NT2/D1 (cell line): ENCODE measurements at regions not wholly inside any gene's neighbourhood (a gene's known extent, or its start where the extent isn't known, plus 50 kb on each side); places are given as distances from the start of the nearest gene placed in this dataset.

Experiments
- SUZ12 ChIP-seq: IDR thresholded peaks from 2 replicates; pipeline ENCODE4 v1.6.1; 2011; ENCODE audit not compliant: insufficient read length, insufficient read depth; ENCODE audit errors: extremely low read depth
- YY1 ChIP-seq: IDR thresholded peaks from 2 replicates; pipeline ENCODE4 v1.6.1; 2011; ENCODE audit not compliant: insufficient read length, insufficient read depth
- ZNF274 ChIP-seq: IDR thresholded peaks from 2 replicates; pipeline ENCODE4 v1.6.1; 2011; ENCODE audit warnings: mild to moderate bottlenecking, low read depth, low read length

DNA sequence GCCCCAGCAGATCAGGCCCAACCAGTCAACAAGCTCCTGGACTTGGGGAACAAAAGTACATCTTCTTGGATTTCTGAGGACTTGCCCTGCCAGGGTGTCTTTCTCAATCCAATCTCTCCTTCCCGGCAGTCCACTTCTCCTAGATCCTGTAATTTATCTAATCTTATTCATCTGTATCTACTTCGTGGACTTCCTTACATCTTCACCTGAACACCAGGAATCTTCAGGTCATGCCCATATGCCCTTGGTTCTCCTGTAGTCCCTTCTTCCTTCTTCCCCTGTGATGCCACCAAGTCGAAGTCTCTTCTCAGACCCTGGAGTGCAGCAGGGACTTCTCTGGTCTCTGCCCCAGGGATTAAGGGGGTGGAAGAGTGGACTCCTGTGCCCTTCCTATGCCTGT lies 100.3 kb downstream of the ZNF280B start:
- no peak for TF ChIP-seq YY1
- no peak for TF ChIP-seq ZNF274
- TF ChIP-seq SUZ12: no peak
